SU-DHL-6 (cell line): ENCODE measurements at regions not wholly inside any gene's neighbourhood (a gene's known extent, or its start where the extent isn't known, plus 50 kb on each side); places are given as distances from the start of the nearest gene placed in this dataset.

ENCODE experiments used
- EZH2phosphoT487 ChIP-seq: fragments of 200-600 bp; sonication (generic), shearing (Covaris generic); conservative IDR thresholded peaks from 2 replicates; pipeline ENCODE4 v1.6.1; 2018; ENCODE audit warnings: mild to moderate bottlenecking, antibody characterized with exemption, low read length, moderate library complexity, mixed read lengths
- TF ChIP-seq, protein P1 (sequence below): fragments of 200-600 bp; sonication (generic); IDR thresholded peaks from one replicate; pipeline ENCODE4 v1.5.1; 2017; ENCODE audit warnings: antibody characterized with exemption, mild to moderate bottlenecking, low read length, moderate library complexity; ENCODE audit not compliant: insufficient read depth, poor library complexity, severe bottlenecking

DNA sequence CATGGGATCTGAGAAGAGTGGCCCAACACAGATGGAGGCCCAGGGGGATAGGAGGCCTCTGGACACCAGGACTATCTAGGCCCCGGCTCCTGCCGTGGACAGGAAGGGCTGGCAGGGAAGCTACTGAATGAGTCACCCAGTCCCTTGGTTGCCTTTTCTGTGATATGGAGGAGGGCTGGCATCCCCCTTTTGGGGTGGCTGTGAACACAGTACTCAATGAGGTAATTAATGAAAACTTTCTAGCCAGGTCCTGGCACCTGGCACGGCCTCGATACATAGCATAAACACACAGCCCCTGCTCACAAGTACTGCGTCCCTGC is 163.2 kb downstream of the CHST1 start:
- TF ChIP-seq, protein P1, sequence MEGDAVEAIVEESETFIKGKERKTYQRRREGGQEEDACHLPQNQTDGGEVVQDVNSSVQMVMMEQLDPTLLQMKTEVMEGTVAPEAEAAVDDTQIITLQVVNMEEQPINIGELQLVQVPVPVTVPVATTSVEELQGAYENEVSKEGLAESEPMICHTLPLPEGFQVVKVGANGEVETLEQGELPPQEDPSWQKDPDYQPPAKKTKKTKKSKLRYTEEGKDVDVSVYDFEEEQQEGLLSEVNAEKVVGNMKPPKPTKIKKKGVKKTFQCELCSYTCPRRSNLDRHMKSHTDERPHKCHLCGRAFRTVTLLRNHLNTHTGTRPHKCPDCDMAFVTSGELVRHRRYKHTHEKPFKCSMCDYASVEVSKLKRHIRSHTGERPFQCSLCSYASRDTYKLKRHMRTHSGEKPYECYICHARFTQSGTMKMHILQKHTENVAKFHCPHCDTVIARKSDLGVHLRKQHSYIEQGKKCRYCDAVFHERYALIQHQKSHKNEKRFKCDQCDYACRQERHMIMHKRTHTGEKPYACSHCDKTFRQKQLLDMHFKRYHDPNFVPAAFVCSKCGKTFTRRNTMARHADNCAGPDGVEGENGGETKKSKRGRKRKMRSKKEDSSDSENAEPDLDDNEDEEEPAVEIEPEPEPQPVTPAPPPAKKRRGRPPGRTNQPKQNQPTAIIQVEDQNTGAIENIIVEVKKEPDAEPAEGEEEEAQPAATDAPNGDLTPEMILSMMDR = no peak
- no peak for TF ChIP-seq EZH2phosphoT487
